Neural progenitor cell (in vitro differentiated cells): ENCODE measurements at regions not wholly inside any gene's neighbourhood (a gene's known extent, or its start where the extent isn't known, plus 50 kb on each side); places are given as distances from the start of the nearest gene placed in this dataset.

Source experiments
- EZH2phosphoT487 ChIP-seq: fragments of 200-600 bp; sonication (generic); IDR thresholded peaks from 2 replicates; pipeline ENCODE4 v1.6.1; 2017; ENCODE audit warnings: antibody characterized with exemption
- TF ChIP-seq, protein P1 (sequence below): fragments of 200-600 bp; sonication (generic); IDR thresholded peaks from 2 replicates; pipeline ENCODE4 v1.5.1; 2017; ENCODE audit warnings: antibody characterized with exemption, mild to moderate bottlenecking

DNA sequence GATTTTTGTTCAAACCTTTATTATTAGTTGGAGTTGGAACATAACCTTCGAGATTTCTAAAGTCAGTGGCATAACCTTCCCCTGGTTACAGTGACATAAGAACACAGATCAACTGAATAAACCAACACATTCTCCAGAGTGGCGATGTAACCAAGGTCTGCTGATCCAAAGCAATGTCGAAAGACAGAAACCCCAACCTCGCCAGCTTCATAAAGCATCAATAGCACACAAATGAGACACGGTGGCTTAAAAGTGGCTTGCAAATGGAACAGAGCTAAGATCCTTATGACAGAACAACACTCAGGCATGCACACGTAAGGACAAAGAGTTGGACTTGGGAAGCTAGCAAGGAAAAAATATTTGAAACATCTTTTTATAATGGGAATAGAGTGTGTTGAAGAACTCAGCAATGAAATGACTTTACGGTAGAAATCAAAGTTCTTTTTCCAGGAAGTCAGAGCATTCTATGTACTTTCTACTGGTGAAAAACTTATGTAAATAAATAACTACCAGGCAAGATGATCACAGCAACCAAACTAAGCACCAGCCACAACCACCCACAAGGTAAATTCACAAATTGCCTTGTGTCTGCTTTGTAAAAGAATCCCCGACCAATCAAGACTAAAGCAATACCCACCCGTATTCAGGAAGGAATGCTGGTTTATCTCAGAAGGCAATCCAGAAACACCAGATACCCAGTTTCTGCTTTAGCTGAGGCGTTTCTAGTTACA is 61.0 kb upstream of the NHSL1 start:
- TF ChIP-seq, protein P1, sequence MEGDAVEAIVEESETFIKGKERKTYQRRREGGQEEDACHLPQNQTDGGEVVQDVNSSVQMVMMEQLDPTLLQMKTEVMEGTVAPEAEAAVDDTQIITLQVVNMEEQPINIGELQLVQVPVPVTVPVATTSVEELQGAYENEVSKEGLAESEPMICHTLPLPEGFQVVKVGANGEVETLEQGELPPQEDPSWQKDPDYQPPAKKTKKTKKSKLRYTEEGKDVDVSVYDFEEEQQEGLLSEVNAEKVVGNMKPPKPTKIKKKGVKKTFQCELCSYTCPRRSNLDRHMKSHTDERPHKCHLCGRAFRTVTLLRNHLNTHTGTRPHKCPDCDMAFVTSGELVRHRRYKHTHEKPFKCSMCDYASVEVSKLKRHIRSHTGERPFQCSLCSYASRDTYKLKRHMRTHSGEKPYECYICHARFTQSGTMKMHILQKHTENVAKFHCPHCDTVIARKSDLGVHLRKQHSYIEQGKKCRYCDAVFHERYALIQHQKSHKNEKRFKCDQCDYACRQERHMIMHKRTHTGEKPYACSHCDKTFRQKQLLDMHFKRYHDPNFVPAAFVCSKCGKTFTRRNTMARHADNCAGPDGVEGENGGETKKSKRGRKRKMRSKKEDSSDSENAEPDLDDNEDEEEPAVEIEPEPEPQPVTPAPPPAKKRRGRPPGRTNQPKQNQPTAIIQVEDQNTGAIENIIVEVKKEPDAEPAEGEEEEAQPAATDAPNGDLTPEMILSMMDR, result no peak
- no peak for TF ChIP-seq EZH2phosphoT487
